HG03575 (cell line): ENCODE measurements at regions not wholly inside any gene's neighbourhood (a gene's known extent, or its start where the extent isn't known, plus 50 kb on each side); places are given as distances from the start of the nearest gene placed in this dataset.

Experiments used
- ATAC-seq: cut with Tn5 transposase; IDR thresholded peaks from one replicate; pipeline ENCODE4 v1.9.1; 2021; ENCODE audit not compliant: unreplicated experiment, insufficient number of reproducible peaks, low FRiP score; ENCODE audit errors: extremely low read depth

GRCh38 chr4:166432842-166433241, 559.8 kb downstream of the TLL1 start:
- ATAC-seq = no peak

DNA sequence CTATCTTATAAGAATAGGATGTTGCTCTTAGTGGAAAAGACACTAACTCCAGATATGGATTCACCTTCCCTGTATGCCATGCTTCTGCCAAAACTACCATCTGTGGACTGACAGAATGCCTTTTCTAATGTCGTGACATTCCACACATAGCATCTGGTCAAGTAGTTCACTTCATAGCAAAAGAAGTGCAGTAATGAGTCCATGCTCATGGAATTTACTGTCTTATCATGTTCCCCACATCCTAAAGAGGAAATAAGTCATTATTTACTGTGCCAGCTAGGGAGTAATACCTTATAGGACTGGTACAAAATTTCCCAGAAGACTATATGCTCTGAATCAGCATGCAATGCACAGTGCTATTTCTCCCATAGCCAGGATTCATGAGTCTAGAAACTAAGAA, 562.4 kb downstream of the TLL1 start:
- ATAC-seq = no peak

GRCh38 chr4:166458756-166459155, 585.7 kb downstream of the TLL1 start:
- ATAC-seq = no peak

GRCh38 chr4:166459621-166460020, 586.6 kb downstream of the TLL1 start:
- no peak for ATAC-seq

GRCh38 chr4:166460769-166461550, 587.9 kb downstream of the TLL1 start:
- no peak for ATAC-seq

- no peak for ATAC-seq
Observed at GRCh38 chr4:166481055-166481454, 608.0 kb downstream of the TLL1 start.

DNA sequence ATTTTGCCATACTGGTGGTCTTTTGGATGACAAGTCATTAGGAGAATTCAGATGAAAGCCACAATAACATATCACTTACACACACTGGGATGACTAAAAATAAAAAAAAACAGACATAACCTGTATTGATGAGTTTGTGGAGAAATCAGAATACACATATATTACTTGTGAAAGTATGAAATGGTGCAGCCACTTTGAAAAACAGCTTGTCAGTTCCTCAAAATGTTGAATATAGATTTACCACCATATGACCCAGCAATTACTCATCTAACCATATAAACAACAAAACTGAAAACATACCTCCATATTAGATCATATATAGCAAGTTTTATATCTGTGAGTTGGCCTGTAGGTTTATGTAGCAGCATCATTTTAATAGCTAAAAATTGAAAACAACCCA, 608.7 kb downstream of the TLL1 start:
- no peak for ATAC-seq

- no peak for ATAC-seq
Observed at GRCh38 chr4:166482758-166483157, 609.7 kb downstream of the TLL1 start.

DNA sequence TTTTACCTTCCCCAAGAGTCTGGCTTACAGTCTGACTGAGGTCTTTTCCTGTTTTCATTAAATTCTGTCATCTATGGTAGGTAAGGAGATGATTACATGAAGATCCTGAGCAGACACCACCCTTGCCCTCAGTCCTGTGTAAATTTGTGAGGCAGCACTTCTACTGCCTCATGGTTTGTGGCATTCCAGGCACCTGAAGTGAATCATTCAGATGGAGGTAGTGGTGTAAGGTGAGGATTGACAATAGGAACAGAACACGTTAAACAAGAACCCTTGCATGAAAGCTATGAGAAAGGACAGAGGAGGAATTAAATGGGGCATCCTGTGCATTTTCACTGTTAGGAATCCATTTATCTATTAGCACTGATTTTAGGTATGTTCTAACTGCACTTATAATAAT, 618.6 kb downstream of the TLL1 start:
- ATAC-seq = no peak

- no peak for ATAC-seq
Observed at GRCh38 chr4:166493924-166494345, 620.9 kb downstream of the TLL1 start.

GRCh38 chr4:166498546-166498945, 625.5 kb downstream of the TLL1 start:
- ATAC-seq = no peak

DNA sequence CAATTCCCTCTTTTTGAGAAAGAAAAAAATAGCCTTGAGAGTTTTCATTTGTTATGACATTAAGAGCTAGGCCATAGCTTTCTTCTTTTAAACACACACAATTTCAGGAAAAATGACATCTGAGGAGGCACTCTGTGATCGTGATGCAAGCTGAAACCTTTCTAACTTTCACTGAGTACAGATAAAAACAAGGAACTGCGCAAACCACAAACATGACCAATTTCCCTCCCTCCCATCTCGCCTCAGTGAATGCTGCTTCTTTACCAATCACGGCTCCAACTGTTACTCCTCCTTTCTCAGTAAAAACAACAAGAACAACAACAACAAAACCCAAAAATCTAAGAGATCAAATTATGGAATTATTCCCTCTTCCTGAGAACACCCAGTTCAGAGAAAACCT, 626.8 kb downstream of the TLL1 start:
- ATAC-seq = no peak

DNA sequence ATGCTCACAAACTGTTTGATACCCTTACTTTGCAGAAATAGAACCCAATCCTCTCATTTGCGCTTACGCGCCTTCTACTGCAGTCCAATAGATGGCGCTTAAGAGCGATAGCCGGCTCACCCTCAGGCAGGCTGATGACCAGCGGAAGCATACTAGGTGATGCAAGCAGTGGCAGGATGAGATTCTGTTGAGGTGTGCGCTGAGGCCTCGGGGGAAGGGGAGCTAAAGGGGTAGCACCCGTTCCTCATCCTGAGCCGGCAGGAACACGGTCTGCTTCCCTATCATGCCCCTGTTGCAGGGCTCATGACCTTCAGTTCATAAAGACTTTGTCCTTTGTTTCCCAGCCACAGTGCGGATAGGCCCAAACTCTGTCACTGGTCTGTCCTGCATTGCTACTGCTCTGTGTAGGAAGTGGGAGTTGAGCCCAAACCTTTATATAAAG, 628.9 kb downstream of the TLL1 start:
- no peak for ATAC-seq

DNA sequence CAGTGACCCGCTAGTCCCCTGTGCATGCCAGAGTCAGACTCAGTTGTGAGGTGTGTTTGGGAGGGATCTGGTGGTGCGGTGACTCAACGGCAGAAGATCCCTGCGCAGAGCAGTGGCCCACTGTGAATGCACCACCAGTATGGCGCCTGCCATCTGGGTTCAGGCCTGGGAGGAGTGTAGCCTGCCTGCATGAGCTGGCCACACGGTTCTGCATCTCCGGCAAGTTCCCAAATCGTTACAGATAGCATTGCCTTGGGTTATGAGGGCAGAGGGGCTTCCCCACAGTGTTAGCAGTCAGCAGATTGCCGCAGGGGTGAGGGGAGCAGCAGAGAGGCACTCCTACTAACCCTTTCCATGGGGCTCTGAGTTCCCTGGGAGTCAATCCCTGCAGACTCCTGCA, 629.6 kb downstream of the TLL1 start:
- no peak for ATAC-seq

GRCh38 chr4:166506051-166506450, 633.0 kb downstream of the TLL1 start:
- ATAC-seq = no peak

GRCh38 chr4:166512267-166512666, 639.2 kb downstream of the TLL1 start:
- no peak for ATAC-seq

DNA sequence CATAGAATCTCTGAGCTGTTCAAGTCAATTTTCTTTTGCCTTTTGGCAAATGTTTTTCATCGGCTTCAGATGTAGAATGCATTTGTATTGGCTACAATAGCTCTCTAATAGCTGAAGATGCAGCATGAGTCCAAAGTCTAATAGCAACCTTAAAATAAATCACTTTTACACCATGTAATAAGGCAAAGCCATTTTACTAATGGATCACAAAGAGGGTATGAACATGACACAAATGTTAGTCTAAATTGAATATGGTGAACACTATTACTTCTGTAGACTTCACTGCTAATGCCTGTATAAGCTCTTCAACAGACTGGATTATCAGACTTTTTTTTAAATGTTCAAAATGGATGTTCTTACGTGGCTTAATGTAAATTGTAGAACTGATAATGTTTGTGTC, 645.3 kb downstream of the TLL1 start:
- ATAC-seq = no peak

- no peak for ATAC-seq
Observed at GRCh38 chr4:166518776-166519175, 645.7 kb downstream of the TLL1 start.

DNA sequence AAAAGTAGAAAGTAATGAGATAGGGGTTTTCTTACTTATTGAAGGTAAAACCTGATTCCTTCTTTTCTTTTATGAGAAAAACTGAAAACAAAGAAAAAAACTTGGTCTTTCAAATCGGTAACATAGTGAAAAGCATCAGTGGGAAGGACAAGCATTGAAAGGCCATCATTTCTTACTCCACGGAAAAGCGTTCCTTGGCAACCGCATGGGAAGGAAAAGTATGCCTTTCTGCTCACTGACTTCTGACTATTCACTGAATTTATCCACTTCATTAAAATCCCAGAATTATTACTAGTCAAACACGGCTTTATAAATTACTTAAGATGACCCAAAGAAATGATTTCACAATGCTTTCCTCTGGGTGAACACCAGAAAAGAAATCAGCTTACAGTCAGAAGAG, 646.7 kb downstream of the TLL1 start:
- no peak for ATAC-seq

- ATAC-seq = no peak
Observed at GRCh38 chr4:166527500-166527899, 654.5 kb downstream of the TLL1 start.

GRCh38 chr4:166531703-166532102, 658.7 kb downstream of the TLL1 start:
- ATAC-seq = no peak
